ENCODE measurements at regions not wholly inside any gene's neighbourhood (a gene's known extent, or its start where the extent isn't known, plus 50 kb on each side); places are given as distances from the start of the nearest gene placed in this dataset.

DNA sequence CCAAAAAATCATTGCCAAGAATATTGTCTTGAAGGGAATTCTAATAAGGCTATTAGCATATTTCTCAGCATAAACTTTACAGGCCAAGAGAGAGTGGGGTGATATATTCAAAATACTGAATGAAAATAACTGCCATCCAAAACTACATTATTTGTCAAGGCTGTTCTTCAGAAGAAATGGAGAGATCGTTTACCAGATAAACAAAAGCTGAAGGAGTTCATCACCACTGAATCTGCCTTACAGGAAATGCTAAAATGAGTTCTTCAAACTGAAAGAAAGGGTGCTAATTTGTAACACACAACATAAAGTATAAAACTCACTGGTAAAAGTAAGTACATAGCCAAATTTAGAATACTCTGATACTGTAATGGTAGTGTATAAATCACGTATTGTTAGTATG, 517.0 kb downstream of the TENT5A start:
- ChIA-PET CTCF (interaction anchor here (0.7 to 0.9 kb wide), 2 partner anchors 231 to 552 kb away, joined by 3 to 4 read pairs; no protein-coding TSS in a partner anchor), POLR2A (no interaction called here)
- Histone ChIP-seq H3K9me3 (ENCODE audit: control insufficient read depth, insufficient read depth, low read depth, low read length) (no peaks in the 10 kb centered on the region), H3K4me1 (ENCODE audit: control insufficient read depth, insufficient read depth, low read length) (no peaks in the 10 kb centered on the region), H3K36me3 (ENCODE audit: control insufficient read depth in 2 of 2, insufficient read depth in 1 of 2, low read length in 2 of 2) (no peaks in the 10 kb centered on the region), H3K27ac (ENCODE audit: extremely low read depth, low read depth, low read length) (no peak overlapping the region), H3K4me3 (ENCODE audit: low read depth, low read length) (no peak overlapping the region)
- no peak for TF ChIP-seq ZBTB21 (tag by site-specific recombination; IDR thresholded peaks at IDR 0.05)
- TF ChIP-seq ZNF571 (tag by site-specific recombination; IDR thresholded peaks at IDR 0.05) = no peak
- TF ChIP-seq, protein P1, sequence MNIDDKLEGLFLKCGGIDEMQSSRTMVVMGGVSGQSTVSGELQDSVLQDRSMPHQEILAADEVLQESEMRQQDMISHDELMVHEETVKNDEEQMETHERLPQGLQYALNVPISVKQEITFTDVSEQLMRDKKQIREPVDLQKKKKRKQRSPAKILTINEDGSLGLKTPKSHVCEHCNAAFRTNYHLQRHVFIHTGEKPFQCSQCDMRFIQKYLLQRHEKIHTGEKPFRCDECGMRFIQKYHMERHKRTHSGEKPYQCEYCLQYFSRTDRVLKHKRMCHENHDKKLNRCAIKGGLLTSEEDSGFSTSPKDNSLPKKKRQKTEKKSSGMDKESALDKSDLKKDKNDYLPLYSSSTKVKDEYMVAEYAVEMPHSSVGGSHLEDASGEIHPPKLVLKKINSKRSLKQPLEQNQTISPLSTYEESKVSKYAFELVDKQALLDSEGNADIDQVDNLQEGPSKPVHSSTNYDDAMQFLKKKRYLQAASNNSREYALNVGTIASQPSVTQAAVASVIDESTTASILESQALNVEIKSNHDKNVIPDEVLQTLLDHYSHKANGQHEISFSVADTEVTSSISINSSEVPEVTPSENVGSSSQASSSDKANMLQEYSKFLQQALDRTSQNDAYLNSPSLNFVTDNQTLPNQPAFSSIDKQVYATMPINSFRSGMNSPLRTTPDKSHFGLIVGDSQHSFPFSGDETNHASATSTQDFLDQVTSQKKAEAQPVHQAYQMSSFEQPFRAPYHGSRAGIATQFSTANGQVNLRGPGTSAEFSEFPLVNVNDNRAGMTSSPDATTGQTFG (tag by site-specific recombination; IDR thresholded peaks at IDR 0.05; ENCODE audit: borderline replicate concordance) = no peak
- TF ChIP-seq ZSCAN23 (tag by site-specific recombination; IDR thresholded peaks at IDR 0.05) = no peak
- TF ChIP-seq ZNF280C (tag by site-specific recombination; IDR thresholded peaks at IDR 0.05) = no peak
- no peak for TF ChIP-seq EGR2 (tag by site-specific recombination; IDR thresholded peaks at IDR 0.05; ENCODE audit: low read depth)
- TF ChIP-seq ZNF157 (tag by site-specific recombination; IDR thresholded peaks at IDR 0.05) = no peak
- TF ChIP-seq KLF10 (tag by site-specific recombination; IDR thresholded peaks at IDR 0.05) = no peak
- no peak for TF ChIP-seq ZNF701 (tag by site-specific recombination; IDR thresholded peaks at IDR 0.05)
- TF ChIP-seq, protein P2, sequence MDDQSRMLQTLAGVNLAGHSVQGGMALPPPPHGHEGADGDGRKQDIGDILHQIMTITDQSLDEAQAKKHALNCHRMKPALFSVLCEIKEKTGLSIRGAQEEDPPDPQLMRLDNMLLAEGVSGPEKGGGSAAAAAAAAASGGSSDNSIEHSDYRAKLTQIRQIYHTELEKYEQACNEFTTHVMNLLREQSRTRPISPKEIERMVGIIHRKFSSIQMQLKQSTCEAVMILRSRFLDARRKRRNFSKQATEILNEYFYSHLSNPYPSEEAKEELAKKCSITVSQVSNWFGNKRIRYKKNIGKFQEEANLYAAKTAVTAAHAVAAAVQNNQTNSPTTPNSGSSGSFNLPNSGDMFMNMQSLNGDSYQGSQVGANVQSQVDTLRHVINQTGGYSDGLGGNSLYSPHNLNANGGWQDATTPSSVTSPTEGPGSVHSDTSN (CRISPR knock-in tag; IDR thresholded peaks at IDR 0.05) = no peak
- no peak for TF ChIP-seq SCRT2 (tag by site-specific recombination; IDR thresholded peaks at IDR 0.05)

GRCh38 chr6:81233990-81234389, 518.5 kb downstream of the TENT5A start:
- no peak overlapping the region for H3K4me3 ChIP-seq (ENCODE audit: low read depth, low read length)
- ChIA-PET POLR2A (no interaction called here), CTCF (interaction anchor here (0.6 kb wide), 1 partner anchor 758 kb away, joined by 4 read pairs; no protein-coding TSS in a partner anchor)
- H3K36me3 ChIP-seq (ENCODE audit: control insufficient read depth in 2 of 2, insufficient read depth in 1 of 2, low read length in 2 of 2) = no peaks in the 10 kb centered on the region
- H3K27ac ChIP-seq (ENCODE audit: extremely low read depth, low read depth, low read length) = no peak overlapping the region
- no peaks in the 10 kb centered on the region for H3K9me3 ChIP-seq (ENCODE audit: control insufficient read depth, insufficient read depth, low read depth, low read length)
- TF ChIP-seq ZNF791 (tag by site-specific recombination; IDR thresholded peaks at IDR 0.05) = no peak
- TF ChIP-seq ZNF660 (tag by site-specific recombination; IDR thresholded peaks at IDR 0.05) = no peak
- no peak for TF ChIP-seq ZNF549 (tag by site-specific recombination; IDR thresholded peaks at IDR 0.05)
- no peak for TF ChIP-seq SETDB1 (IDR thresholded peaks at IDR 0.05; ENCODE audit: insufficient read length, low read length)
- TF ChIP-seq ZNF658 (tag by site-specific recombination; IDR thresholded peaks at IDR 0.05) = no peak
- no peak for TF ChIP-seq ZBTB48 (tag by site-specific recombination; IDR thresholded peaks at IDR 0.05)
- no peak for TF ChIP-seq ZNF211 (tag by site-specific recombination; IDR thresholded peaks at IDR 0.05; ENCODE audit: low read depth)
- TF ChIP-seq ZNF623 (tag by site-specific recombination; IDR thresholded peaks at IDR 0.05) = no peak
- TF ChIP-seq ZFHX2 (tag by site-specific recombination; conservative IDR thresholded peaks at IDR 0.05) = no peak
- no peak for TF ChIP-seq ZNF155 (tag by site-specific recombination; IDR thresholded peaks at IDR 0.05)
- no peak for TF ChIP-seq ZNF169 (tag by site-specific recombination; IDR thresholded peaks at IDR 0.05)
- H3K4me1 ChIP-seq (ENCODE audit: control insufficient read depth, insufficient read depth, low read length) = no peaks in the 10 kb centered on the region
